Hematopoietic multipotent progenitor cell treated with erythropoietin and hydrocortisone succinate and interleukin-3 and kit ligand, for 15 days (in vitro differentiated cells): ENCODE measurements at regions not wholly inside any gene's neighbourhood (a gene's known extent, or its start where the extent isn't known, plus 50 kb on each side); places are given as distances from the start of the nearest gene placed in this dataset.
"Not testable (repeated sequence)": the region's sequence is repeated elsewhere in the genome, so short reads cannot be mapped to it uniquely, and the experiment has no call there.

Source experiments
- DNase-seq: peaks from one replicate; pipeline ENCODE4 v3.0.0-alpha.2; 2015; ENCODE audit warnings: low spot score

DNA sequence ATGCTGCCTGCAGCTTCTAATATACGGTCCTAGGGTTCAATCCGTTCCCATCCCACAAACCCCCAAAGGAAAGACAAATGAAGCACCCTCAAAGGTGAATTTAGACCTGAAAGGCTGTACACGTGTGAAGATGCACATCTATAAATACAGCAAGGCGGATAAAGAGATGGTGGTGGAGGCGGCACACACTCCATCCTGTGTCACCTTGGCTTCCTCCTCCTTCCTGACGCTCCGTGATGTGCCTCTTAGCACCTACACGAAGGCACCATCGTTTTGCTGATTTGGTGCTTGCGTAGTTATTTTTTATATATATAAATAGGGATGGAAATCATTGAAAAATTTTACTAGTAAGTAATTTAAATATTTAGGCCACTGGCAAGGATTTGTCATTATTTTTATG, 359.4 kb downstream of the NPHP4 start:
- no peak for DNase-seq

DNA sequence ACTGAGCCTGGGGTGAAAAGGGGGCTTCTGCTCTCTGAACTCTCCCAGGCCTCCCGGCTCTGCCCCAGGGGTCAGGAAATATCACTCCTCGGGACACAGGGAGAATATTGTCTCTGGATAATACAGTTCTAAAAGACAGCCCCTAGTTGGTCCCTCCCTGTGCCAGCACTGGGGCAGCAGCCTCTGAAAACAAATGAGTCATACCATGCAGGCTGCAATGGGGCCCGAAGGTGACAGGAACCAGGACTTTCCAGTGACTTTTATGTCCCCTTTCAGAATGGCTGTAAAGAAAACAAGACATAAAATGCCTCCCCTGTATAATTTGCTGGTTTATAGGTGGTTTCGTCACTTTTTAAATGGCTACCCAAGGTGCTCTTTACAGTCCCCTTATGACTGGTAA, 360.0 kb downstream of the NPHP4 start:
- no peak for DNase-seq

DNA sequence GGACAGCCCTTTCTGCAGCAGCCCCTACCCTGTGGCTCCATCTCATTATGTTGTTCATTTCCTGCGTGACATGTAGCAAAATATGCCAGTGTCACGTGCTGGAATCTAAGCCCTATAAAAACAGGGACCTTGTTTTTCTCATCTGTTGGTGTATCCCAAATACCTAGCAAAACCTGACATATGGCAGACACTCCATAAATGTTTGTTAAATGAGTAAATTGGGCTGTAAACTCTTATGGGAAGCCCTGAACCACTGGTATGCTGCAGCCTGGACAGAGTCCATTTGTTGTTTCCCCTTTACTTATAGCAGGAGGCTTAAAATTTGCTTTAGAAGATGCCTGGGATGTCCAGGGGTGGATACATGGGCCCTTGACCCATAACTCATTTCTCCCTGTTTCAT, 363.8 kb downstream of the NPHP4 start:
- DNase-seq = no peak

DNA sequence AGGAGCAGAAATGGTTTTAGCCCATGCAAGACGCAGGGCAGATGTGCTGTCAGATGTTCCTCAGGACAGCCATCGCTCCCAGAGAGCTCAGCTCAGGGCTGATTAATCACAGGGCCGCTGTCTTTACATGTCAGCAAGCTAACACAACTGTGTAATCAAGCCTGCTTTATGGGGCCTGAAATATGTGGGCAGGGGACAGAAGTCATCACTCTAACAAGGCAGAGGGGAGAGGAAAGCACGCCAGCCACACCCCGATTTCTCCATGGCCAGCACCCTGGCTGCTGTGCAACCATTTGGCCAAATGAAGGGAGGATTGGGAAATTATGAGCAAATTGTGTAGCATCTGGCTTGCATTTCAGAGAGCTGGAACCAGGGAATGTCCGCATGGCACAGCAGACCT, 368.8 kb downstream of the NPHP4 start:
- DNase-seq = no peak

DNA sequence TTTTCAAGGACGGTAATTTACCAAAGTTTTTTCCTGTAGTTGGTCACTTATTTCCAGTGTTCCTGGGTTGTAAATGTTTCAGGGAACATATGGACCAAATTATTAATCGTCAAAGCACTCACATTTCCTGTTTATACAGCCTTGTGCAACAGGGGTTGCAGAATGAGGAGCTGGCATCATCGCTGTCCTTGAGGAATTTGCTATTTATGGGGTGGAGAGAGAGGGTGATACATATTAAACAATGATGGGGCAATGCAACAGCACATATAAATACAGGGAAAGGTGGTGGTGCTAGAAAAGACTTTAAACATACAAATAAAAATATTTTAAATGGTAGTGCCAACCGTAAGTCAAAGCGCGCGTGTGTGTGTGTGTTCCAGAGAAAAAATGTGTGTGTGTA, 369.8 kb downstream of the NPHP4 start:
- no peak for DNase-seq

DNA sequence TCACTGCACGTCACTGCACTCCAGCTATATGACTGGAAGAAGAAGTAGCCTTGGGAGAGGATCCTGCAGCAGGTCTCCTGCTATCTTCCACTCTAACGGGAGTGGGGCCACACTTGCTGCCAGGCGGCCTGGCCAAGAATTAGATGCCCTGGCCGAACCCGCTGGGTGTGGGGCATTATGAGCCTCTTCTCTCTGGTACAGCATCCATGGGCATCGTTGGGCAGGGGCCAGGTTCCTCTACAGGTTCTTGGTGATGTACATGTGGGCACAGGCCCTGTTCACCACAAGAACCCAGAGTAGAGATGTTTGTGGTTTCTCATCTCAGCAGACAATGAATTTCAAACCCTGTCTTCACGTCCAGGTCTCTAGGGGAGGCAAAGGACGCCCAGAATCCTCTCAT, 370.5 kb downstream of the NPHP4 start:
- no peak for DNase-seq

DNA sequence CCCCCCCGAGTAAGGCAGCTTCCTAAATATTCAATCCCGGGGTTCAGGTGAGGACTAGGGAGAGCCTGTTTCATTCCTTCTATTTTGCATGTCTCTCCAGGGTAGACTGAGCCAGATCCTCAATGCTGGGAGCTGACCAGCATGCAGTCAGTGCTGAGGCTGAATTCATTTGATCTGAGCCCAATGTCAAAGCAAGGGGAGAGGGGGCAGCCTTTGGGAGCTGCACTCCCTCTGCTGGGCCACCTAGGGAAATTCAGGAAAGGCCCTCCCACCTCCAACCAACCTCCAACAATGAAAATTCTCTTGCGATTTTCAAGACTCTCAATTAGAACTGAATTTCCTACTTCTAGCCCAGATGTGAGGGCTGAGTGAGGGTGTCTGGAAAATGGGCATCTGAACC, 371.2 kb downstream of the NPHP4 start:
- DNase-seq = no peak

DNA sequence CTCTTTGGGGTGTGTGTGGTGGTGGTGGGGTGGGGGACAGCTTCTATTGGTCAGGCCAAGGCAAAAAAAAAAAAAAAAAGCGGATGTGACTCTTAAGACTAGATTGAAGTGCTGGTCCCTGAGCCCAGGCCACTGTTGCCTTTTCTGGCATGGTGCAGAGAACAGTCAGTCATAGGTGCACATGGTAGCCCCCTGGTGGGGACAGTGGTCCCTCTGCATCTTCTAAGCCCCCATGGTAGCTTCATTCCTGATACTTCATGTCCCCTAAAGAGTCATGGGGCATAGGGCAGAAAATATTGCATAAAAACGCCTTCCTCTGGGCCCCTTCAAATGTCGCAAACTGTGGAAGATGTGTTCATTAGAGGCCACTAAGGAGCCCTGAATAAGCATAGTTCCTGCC, 371.8 kb downstream of the NPHP4 start:
- no peak for DNase-seq

DNA sequence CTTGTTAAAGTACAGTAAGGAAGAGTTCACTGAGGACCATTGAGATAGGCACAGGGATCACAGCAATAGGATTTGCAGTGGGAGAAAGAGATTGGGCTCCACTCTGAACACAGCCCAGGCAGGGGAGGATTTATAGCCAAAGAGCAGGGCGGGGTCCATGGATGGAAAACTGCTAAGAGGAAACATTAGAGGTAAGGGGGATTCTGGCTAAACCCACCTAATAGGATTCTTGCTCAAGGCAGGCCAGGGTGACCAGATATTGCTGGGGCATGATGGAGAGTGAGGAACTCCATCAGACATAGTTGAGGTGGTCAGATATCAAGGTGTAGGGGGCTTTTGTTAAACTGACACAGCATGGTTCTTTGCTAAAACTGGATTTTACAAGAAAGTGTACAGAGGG, 372.8 kb downstream of the NPHP4 start:
- no peak for DNase-seq

DNA sequence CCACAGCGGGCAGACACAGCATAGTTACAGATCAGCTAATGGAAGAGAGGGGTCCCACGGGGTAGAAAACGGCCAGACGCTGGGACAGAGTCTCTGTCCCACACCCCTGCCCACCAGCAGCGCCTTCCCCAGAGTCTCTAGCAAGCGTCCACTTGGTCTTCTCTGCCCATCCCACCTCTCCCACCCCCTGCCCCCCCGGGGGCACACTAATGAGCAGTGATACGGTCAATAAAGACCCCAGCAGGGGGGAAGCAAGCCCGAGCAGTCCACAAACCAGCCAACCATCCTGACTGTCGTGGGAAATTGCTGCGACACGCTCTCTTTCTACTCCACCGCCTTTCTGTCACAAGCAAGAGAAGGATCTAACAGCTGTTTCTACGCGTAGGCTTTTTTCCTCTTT, 374.7 kb downstream of the NPHP4 start:
- no peak for DNase-seq

DNA sequence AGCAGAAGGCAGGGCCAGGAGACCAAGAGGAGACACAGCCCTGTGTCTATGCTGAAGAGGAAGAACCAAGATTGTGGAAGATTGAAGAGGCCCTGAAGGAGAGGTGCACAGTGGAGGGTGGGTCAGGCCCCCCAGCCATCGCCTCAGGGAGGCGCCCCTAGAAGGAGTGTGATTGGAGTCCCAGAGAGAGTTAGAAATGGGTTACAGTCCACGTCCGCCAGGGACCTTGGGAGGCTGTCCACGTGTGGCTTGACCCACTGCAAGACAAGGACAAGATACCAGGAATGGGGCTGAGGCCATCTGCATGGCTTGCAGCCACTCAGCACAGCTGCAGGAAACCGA, 375.1 kb downstream of the NPHP4 start:
- DNase-seq = no peak

DNA sequence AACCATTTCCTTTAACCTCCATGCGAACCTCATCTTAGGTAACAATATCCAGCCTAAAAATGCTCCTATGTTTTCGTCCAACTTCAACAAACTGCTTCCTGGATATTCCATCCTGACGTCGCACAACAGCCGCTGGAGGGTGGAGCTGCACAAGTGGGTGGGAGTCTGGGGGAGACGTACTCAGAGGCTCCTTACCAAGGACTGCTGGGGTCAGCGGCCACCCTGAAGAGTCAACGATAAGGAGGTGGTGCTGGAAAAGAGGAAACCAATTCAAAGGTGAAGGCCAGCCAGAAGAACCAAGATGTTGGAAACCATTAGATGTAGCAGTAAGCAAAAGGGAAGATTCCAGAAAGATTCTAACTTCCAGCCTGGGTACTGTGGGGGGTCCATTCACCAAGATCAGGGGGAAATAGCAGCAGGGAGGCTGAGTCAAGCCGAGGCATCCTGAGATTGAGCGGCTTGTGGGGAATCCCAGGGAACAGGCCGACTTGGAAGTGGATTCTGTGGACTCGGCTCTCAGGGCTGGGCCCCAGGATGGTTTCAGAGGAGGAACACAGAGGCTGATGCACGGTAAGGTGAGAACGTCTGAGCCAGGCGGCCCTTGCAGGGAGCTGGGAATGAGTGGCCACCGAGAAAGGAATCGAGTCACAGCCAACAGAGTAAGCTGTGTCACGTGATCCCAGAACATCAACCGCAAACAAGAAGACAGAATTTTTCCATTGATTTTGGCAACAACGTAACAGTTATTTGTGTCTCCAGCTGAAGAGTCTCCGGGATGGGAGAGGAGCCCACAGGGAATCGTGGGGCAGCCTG, 375.7 kb downstream of the NPHP4 start:
- DNase-seq = no peak

DNA sequence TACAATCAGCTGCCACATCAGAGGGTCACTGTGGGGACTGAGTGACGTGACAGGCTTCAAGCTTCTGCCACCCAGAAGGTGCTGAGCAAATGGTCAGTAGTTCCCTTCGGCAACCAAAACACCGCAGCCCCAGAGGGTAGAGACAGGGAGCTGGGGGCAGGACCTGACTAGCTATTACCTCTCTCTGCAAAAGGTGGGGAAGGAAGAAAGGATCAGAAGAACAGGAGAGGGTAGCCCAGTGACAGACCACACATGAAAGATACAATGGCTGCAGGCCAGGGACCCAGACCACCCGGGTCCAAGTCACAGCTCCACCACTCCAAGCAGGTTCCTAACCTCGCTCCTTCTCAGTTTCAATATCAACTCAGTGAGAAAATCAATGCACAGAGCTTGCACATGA, 377.1 kb downstream of the NPHP4 start:
- no peak for DNase-seq

DNA sequence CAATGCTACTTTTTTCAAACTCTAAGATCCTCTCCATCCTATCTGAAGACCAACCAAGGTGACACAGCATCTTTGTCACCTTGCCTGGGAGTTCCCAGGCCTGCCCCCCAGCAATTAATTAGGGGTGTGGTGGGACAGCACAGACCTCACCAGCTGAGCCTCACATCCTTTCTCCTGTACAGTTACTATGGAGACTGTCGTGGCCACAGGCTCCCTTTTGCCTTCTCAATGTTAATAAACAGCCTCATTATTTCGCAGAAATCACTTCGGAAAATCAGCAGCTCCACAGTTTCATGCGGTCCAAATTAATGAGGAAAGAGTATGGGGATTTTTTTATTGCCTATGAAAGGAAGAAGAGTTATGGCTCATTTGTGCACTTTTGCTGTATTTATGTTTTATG, 378.3 kb downstream of the NPHP4 start:
- no peak for DNase-seq

DNA sequence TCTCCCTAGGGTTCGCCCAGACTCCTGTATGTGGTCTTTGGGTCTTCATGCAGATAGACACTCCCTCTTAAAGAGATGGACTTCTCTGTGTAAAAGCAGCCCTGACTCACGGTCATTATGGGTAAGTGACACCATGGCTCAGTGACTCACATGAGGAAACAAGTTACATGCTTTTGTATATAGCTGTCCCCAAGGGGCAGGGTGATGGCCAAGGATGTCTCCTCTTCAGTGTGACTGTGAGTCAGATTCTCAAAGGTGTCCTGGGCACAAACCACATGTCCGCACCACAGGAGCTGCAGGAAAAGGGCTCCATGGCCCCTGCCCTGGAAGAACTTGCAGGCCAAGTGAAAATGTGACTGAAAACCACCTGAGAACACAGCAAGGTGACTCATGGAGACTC, 380.4 kb downstream of the NPHP4 start:
- no peak for DNase-seq

DNA sequence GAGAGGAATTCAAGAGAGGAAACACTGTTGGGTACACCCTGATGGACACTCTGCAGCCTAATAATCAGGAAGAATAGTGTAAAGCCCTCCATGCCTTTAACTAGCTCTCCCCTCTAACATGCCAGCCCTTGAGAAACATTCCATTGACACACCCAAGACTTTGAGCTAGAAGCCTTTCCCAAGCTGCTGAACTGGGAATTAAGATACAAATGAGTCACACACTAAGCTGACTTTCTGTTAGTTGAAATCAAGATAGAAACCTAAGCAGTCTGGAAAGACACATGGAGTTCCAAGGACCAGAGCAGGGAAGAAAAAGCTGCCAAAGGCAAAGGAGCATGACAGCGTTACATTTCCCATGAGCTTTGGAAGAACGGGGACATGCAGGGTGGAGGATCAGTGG, 380.8 kb downstream of the NPHP4 start:
- no peak for DNase-seq

DNA sequence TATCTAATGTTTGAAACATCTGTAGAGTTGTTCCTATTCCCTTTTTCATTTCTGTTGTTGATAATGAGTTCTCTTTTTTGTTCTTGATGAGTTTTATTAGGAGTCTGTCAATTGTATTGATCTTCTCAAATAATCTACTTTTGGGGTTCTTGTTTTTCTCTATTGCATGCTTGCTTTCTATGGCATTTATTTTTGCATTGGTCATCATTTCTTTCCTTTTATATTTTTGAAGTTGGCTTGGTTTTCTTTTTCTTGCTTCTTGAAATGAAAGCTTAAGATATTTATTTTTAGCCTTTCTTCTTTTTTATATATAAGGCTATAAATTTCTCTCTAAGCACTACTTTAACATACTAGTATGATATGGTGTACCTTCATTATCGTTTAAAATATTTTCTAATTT, 381.8 kb downstream of the NPHP4 start:
- DNase-seq = no peak

DNA sequence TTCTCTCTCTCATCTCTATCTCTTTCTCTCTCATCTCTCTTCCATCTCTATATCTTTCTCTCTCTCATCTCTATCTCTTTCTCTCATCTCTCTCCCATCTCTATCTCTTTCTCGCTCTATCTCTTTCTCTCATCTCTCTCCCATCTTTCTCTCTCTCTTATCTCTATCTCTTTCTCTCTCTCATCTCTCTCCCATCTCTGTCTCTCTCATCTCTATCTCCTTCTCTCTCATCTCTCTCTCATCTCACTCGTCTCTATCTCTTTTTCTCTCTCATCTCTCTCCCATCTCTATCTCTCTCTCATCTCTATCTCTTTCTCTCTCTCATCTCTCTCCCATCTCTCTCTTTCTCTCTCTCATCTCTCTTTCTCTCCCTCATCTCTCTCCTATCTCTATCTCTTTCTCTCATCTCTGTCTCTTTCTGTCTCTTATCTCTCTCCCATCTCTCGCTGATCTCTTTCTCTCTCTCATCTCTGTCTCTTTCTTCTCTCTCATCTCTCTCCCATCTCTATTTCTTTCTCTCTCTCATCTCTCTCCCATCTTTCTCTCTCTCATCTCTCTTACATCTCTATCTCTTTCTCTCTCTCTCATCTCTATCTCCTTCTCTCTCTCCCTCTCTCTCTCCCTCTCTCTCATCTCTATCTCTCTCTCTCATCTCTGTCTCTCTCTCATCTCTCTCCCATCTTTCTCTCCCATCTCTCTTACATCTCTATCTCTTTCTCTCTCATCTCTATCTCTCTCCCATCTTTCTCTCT, 388.7 kb downstream of the NPHP4 start:
- no peak for DNase-seq

DNA sequence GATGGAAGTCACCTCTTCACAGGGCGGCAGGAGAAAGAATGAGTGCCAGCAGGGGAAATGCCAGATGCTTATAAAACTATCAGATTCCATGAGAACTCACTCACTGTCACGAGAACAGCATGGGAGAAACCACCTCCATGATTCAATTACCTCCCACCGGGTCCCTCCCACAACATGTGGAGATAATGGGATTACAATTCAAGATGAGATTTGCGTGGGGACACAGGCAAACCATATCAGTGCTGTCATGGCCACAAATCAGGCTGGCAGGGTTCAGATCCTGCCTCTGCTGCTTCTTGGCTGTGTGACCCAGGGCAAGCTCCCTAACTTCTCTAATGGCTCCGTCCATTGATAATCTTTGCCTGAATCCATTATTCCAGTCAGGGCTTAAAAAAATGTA, 389.5 kb downstream of the NPHP4 start:
- DNase-seq = not testable (repeated sequence)

DNA sequence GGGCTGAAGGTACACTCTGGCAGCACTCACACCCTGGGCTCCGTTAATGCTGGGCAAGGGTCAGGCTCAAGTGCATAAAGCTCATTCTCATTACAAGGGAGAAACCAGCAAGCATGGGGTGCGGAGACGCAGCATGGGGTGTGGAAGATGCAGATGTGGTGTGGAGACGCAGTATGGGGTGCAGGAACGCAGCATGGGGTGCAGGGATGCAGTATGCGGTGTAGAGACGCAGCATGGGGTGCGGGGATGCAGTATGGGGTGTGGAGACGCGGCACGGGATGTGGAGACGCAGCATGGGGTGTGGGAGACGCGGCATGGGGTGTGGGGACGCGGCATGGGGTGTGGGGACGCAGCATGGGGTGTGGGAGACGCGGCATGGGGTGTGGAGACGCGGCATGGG, 390.7 kb downstream of the NPHP4 start:
- no peak for DNase-seq

DNA sequence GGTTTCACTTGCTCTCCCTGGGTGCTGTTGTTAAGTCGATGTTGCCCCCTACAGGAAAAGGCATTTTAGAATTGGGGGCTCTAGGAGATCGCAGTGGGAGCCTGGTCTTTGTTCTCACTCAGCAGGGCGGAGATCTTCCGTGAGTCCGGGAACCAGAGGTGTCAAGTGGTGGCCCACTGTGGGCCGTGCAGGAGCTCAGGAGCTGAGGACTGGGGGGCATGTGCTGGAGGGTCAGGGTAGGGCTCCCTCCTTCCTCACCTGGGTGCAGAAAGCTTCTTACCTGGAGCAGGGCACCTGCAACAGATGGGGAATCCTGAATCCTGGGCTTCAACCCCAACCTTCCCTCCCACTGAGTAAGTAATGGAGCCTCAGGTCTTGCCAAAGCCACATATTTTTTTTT, 392.7 kb downstream of the NPHP4 start:
- DNase-seq = no peak

DNA sequence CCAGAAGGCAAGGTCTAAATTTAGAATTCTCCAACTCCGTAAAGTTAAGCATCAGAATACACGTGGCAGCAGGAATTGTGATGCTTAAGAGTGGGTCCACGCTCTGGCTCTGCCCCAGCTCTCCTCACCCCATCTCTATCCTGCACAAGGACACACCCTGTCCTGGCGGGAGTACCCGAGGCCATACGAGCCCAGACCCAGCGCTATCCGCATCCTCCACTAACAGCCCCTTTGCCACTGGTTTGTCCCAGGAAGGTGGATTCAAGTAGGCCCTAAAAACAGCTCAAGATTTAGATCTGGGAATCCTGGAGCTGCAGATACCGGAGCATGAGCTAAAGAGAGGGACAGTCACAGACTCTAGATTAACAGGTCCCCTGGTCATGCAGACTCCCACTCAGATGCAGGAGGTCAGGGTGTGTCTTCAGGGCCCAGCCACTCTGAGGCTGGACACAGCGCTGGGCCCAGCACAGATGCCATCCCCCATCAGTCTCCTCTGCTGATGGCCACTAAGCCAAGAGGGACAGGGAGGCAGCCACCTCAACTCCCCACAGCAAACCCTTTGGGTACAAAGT, 393.3 kb downstream of the NPHP4 start:
- DNase-seq = no peak

DNA sequence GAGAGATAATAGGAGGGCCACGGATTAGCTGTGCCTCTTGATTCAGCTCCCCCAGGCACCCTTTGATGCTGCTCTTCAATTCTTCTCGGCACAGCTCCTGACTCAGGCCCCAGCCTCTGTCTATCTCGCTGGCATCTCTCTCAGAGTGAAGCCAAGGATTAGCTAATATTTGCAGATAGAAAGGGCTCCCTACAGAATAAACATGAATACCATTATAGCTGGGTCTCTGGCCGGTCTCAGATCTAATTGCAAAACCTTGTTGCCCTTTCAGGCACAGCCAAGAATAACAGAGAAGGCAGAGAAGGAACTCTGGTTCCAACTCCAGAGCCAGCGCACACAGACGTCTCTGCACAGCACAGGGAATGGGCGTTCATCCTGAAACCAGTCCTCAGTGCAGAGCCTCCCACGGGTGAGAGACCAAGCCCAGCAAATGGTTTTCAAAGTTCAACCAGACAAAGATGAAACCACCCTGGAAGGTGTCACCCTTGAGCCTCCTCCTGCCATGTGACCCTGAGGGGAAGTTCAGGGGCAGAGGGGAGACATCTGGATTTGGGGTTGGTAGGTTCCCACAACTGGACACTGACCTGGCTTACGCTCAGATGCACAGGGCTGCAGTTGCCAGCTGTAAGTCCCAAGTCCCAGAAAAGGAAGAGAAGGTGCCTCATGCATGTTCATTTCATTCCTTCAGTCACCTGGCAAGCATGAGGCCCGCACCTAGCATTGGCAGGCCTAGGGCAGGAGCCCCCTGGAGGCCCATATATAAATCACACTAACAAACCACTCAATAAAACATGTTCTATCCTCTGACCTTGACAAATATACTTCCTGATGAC, 394.0 kb downstream of the NPHP4 start:
- DNase-seq = no peak
